HG03342 (cell line): ENCODE measurements at regions not wholly inside any gene's neighbourhood (a gene's known extent, or its start where the extent isn't known, plus 50 kb on each side); places are given as distances from the start of the nearest gene placed in this dataset.

ENCODE experiments used
- ATAC-seq: cut with Tn5 transposase; IDR thresholded peaks from one replicate; pipeline ENCODE4 v1.9.1; 2021; ENCODE audit warnings: mild to moderate bottlenecking, moderate library complexity; ENCODE audit not compliant: unreplicated experiment

DNA sequence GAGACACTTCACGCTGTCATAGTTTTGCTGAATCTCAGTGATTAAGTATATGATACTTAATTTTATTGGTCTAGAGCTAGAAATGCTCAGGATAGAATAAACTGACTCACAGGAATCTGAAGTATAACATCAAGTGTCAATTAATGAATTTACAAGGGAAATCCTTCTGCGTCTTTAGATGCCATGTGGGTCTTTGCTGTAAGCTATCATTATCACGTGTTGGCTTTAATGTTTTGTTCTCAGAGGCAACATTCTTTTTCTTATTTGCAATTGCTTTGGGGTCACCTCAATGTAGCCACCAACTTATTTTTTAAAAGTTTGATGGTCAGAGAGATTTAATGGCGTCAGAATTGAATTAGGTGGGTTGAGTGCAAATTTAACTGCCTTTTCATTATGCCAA is 680.1 kb upstream of the PTBP2 start:
- no peak for ATAC-seq

DNA sequence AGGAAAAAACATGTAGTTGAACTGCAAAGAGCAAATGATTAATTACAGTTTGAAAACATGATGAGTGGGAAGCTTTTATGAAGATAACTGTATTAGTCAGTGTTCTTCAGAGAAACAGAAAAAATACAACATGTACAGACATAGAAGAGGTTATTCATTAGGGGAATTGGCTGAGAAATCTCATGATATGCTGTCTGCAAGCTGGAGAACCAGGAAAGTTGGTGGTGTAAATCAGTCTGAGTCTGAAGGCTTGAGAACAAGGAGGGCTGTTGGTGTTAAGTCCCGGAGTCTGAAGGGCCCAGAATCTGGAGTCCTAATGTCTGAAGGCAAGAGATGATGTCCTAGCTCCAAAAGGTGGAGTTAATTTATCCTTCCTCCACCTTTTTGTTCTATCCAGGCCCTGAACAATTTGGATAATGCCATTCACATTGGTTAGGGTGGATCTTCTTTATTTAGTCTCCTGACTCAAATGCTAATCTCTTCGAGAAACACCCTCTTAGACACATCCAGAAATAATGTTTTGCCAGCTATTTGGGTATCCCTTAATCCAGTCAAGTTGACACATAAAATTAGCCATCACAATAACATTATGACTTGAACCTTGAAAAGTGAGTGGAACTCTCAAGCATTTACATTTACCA is 672.9 kb upstream of the PTBP2 start:
- no peak for ATAC-seq

DNA sequence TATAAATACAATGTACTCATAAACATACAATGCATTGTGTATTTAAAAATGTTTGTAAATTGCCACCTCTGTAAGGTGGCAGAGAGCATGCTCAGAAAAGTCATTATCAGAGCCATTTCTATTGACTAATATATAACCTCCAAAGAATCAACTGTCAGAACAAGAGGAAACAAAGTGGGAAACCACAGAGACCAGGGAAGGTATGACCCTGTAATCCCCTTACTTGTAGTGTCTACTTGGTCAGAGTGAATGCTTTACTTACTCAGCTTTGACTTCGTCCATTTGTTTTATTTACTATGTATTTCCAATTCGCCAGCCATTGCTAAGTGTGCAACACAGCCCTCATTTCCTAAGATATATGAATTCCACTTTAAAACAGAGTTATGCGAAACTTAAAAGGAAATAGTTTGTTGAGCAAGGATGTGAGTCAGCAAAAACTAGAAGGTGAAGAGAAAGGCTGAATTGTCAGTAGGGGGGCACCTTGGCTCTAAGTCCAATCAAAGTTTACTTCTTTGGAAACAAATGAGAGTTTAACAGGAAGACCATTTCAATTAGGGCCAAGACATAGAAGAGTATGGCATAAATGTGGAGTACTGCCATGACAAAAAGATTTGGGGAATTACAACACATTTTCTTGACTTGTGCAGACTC is 671.7 kb upstream of the PTBP2 start:
- ATAC-seq, result peak; percentile 78

DNA sequence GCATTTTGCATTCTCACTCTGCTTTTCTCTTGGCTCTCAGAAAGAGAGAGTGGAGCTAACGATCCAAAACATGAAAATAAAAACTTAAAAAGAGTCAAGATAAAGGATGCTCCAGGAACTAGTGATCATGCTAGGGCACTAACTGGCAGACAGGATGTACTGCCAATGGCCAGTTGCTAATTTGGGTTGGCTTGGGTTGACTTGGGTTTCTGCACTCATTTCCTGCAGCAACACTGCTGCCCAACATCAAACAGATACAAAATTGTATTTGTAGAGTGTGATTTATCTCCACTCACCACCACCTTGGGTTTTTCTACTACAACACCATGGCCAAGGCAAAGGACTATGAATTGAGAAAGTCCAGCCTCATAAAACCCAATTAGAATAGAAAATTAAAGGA is 662.3 kb upstream of the PTBP2 start:
- ATAC-seq, result no peak

DNA sequence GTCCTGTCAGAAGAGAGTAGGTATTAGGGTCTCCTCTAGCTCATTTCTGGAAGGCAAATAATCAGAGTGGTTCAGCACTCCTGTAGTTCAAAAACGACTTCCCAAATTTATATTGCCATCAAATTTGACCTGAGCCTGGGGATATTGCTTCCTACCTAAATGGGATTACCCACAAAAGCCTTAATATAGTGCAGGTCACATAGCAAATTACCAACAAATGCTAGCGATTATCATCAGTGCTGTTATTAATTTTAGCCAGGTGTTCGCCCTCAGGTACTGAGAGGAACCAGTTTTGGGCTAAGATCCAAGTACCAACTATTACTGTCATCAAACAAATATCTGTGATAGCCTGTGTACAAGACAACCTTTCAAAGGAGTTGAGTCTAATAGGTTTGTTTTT is 661.8 kb upstream of the PTBP2 start:
- no peak for ATAC-seq

DNA sequence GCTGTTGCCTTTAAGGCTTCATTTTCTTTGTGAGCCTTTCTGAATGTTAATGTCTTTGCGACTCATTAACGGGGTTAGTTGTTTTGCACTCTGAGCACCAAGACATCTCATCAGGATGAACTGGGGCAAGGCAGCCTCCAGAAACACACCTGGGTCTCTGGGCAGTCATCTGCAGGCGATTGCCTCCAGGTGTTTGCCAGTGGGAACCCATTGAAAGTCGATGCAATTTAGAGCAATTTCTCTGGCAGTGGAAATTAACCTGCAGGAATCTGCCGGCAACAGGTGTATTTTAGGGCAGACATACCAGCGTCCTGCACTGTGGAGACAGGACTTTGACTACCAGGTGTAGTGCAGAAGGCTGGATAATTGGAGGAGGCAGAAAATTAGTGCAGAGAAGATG is 661.0 kb upstream of the PTBP2 start:
- ATAC-seq, result no peak

DNA sequence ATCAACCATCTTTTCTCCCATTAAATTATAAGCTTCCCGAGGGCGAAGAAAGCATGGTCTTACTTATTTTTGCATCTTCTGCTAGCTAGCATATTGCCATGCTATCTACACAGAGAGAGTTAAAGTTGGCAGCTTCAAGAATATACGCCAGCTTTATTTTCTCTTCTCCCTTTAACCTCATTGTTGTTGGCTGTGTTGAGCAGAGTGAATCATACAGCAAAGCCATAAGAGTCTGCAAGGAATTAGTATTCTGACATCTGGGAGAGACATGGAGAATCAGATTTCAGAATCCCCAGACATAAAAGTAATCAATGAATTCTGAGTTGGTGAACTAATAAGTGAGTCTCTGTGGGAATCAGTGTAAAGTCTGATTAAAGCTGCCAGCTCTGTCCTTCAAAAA is 649.6 kb upstream of the PTBP2 start:
- ATAC-seq, result no peak

DNA sequence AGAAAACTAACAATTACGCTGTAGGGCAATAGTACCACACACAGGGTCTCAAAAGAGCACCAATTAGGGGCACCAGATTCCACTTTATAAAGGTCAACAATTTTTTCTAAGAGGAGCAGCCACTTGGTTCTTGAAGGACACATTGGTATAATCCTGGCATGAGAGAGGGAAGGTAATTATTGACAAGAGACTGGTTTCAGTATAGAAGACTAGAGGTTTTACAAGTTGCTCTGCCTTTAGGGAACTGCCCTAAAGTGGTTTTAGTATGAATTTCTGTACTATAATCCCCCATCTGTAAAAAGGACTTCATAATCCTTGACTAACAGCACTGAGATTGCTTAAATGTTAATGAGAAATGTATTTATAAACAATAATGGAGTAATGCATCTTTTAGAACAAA is 648.5 kb upstream of the PTBP2 start:
- ATAC-seq, result peak; percentile 95

DNA sequence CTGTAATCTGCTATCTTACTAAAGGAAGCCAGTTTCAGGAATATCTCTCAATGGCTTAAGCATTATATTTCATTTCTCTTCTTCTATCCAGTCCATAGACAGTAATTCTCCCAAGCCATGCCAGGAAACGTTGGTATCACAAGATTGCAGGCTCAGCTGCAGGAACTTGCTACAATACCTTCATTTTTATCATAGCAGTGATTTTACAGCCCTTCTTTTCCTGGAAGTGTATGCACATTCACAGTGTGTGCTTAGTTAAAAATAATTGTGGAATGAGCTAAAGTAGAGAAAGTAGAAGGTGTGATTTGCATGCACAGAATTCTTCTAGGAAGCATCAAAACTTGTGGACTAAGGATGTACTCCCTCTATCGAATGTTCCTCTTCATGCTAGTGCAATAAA is 647.2 kb upstream of the PTBP2 start:
- no peak for ATAC-seq

DNA sequence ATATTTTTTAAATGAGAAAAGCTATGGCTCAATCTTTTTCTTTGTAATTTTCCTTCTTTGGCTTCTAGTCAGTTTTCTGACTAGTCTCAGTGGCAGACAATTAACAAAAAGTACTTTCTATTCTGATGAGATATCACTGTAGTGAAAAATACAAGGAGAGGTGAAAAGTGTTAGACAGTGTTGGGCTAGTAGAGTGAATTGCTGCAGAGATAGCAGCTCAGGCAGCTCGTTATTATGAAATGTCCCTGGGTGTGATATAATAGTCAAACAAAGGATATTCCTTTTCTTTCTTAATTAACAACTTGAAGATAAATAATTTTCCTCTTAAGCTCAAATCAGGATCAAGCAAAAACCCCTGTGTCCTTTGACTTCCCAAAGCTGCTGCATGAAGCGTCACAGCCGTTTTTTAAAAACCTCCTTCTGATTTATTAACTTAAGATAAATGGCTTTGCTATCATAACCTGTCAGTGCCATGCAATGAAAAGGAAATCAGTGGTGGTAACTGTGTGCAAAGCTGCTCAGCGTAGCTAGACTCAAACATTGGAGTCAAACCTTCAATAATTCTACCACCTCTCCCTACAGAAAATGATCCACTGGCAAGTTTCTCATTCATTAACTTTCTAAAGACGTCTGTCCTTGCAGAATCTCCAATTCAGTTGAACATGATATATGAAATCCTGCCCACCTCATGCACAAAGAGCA is 646.6 kb upstream of the PTBP2 start:
- no peak for ATAC-seq

DNA sequence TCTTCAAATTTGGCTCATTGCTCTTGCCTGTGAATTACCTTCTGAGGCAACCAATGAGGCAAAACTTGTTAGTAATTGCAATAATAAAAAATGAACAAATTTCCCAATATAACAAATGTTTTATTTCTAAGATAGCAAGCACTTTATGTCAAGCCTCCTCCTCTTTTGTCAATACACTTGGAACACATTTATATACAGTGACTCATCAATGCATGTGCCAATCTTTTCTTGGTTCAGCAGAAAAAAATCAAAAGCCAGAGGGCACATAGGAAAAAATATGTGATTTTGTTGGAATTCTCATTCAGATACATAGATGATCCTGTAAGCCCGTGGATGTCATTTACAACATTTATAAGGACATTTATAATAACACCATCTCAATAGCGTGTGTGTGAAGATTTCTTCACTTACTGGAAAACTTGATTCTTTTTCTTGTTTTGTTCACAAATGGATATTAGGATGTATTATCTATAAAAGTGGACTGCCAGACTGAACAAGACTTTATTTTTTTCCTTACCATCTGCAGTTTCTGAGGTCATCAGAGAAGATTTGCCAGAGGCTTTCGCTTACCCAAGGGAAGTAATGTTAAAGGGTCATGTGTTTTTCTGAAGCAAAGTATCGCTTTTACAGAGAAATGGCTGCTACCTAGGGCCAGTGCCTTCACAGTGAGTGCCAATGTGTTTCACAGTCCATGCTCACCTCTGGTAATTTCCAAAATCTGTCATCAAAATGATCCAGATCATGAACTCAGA is 645.7 kb upstream of the PTBP2 start:
- no peak for ATAC-seq

DNA sequence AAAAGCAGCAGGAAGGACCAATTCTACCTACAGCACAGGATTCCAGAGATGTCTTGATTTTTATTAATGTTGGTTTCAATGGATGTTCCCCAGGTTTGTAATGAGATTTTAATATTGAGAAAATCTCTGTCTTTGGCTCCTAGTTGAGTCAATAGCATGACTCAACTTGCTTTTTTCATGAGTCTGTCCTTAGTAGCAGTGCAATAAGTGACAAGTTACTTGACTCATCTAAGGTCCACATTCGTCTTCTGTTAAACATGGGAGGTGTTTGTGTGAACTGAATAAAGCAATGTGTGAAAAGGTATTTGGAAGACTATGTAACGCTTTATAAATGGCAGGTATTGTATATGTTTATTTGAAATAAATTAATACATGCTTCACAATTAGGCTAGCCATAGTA is 645.0 kb upstream of the PTBP2 start:
- no peak for ATAC-seq

DNA sequence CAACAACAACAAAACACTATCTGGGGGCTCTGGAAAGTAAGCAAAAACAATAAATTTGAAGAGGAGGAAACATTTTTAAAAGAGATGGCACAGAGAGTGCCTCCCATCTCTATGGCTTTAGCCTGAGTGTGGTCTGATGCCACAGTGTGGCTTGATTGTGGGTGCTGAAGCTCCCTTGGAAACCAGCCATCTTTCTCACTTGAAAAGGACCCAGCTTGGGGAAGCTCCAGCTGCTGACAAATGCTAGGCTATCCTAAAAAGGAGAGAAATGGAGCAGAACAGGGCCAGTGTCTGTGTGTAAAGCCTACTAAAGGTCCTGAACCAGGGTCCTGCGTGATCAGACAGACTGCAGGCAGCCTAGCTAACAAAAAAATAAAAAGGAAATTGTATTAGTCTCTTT is 642.0 kb upstream of the PTBP2 start:
- no peak for ATAC-seq

DNA sequence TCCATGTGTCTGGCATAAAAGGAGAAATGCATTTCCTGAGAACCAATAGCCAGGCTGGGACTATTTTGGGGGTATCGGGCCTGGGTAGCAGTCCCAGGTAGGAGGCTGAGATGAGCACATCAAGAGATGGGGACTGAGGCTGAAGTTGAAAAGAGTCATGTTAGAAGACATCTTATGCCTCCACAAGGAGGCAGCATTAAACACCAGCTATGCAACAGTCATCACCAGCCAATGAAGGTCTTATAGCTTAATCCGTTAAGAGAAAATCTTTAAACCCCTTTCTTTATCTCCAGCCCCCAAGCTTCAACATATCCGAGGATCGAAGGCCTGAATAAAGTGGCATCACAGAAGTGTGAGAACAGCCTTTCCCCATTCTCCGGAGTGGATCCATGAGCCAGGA is 640.7 kb upstream of the PTBP2 start:
- no peak for ATAC-seq

DNA sequence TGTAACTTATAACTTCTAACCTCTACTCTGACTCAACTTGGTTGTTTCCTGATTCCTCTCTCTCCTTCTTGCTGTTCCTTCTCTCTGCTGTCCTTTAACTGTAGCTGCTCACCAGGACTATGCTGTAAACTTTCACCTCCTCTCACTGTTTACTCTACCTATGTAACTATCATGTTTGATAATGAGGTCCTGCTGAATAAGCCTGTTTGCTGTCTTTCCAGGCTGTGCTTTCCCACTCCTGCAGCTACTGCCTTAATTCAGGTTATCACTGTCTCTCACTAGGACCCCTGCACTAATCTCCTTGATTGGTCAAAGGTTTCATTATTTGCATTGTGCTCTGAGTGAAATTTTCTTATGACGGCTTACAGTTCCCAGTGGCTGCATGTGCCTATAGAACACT is 633.9 kb upstream of the PTBP2 start:
- no peak for ATAC-seq

DNA sequence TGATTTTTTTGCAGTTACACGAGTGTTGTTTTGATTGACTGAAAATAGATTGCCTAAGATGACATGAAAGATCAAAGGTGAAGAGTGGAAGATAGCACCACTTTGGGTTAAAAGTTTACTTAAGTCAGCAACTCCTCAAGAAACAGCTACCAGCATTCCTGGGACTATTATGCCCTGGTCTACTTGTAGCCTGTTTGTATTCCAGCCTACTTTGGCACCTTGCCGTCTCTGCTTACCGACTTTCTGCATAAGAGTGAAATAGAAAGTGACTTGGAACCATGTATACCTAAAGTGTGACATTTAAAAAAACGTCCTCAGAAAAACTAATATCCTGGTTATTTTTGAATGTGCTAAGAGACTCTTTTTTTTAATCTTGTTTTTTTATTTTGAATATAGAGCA is 631.5 kb upstream of the PTBP2 start:
- no peak for ATAC-seq

DNA sequence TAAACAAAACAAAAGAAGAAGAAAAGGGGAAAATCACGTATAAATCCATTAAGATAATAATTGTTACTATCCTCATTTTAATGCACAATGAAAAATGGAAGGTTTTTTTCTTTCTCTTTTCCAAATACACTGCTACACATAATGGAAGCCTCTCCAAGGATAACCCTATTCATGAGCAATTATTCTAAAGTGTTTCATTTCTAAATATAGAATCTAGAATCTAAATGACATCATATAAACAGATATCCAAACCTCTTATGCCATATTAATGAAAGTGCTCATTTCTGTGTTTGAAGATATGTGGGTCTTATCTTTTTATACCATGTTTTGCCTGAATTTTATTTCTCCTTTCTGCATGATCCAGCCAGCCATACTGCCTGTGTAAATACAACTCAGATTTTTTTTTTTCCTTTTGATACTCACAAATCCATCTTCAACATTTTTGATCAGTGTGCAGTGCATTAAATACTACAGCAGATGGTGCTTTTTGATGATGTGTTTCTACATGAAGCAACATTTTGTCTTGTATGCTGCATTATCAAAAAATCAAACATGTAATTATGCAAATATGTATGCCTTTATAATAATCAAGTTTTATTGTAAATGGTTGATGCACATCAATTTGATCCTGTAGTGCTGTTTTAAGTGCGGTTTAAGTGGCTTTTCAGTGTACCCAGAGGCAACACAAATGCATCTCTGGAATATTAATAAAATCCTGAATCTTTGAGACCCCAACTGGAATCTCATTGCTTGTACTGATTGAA is 625.6 kb upstream of the PTBP2 start:
- no peak for ATAC-seq

DNA sequence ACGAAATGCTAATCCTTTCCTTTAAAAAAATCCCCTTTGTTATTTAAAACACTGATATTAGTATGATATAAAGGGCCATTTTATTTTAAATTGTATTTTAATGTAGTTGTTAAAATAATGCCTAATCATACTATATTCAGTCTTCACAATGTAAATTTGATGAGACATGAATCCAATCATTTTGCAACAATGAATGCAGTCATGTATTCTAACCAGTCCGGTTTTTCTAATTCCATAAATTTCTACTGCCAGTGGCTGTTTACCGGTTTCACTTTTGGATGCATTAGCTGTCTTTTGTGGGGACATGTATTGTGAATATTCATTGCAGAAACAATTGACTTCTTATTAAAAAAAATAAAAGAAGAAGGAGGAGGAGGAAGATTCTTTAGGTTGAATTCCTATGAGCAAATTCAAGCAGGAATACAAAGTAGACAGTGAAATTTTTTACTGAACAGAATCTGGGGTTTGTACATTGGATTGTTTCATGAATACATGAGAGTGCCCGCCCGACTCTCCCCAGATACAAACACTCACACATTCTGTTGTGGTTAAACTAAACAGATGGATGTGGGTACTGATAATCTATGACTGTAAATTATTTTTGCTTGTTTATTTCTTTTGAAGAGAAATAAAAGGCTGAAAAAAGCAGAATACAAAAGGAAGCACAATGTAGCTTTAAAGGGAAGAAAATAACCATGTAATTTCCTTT is 624.8 kb upstream of the PTBP2 start:
- no peak for ATAC-seq

DNA sequence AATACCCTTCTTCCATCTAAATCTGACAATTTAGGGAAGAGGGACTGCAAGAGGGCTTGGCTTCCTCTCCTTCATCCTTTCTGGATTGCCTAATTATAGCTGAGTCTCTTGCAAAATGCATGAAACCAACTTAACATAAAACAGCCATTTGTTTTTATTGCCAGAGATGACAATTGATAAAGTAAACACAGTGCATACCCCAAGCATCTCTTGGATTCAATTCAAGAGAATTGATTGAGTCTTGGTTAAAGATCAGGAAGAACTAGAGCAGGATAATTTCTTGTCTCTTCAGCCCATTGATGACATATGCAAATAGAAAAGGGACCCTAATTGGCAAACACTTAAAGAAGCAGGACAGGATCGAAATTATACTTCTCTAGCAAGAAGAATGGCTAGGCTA is 617.1 kb upstream of the PTBP2 start:
- no peak for ATAC-seq

DNA sequence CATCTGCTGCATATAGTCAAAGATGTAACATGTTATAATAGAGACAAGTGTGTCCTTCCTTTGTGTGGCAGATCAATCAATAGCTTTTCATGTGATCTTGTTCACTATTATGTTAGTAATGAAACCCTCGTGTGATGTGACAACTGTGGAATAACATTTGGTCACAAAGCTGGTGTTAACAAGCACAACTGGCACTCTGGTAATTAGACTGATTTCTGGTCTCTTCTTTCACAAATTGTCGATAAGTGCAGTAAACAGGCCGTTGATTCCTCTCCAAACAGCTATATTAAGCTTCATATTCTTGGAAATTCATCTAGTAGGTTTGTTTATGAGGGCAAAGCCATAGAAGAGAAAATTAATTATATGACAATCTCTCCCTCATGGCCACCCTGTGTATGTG is 616.7 kb upstream of the PTBP2 start:
- no peak for ATAC-seq
